ENCODE measurements at regions not wholly inside any gene's neighbourhood (a gene's known extent, or its start where the extent isn't known, plus 50 kb on each side); places are given as distances from the start of the nearest gene placed in this dataset.

- TF ChIP-seq NRF1 (conservative IDR thresholded peaks at IDR 0.05 in 1 of 2, IDR thresholded peaks at IDR 0.05 in 1 of 2) = no peak
- TF ChIP-seq SNAPC5 (CRISPR knock-in tag; IDR thresholded peaks at IDR 0.05) = no peak
- TF ChIP-seq ZNF217 (CRISPR knock-in tag; IDR thresholded peaks at IDR 0.05) = no peak
Observed at GRCh38 chr2:236861944-236862343, 223.7 kb upstream of the COPS8 start (continued).

- in situ Hi-C loops (cut with MboI) = no loop called here
- no peaks in the 10 kb centered on the region for H3K9me3 ChIP-seq (replicated peaks; ENCODE audit: control insufficient read depth, insufficient read depth, low read depth, low read length)
- no peak overlapping the region for H2AFZ ChIP-seq (ENCODE audit: low read depth, low read length)
- no peaks in the 10 kb centered on the region for H3K36me3 ChIP-seq (ENCODE audit: control insufficient read depth, insufficient read depth, low read length)
- no peaks in the 10 kb centered on the region for H3K4me1 ChIP-seq (replicated peaks in 1 of 2; ENCODE audit: control insufficient read depth in 2 of 2, insufficient read depth in 2 of 2, low read length in 2 of 2)
- intact Hi-C loops (cut with micrococcal nuclease) = no loop called here
- ATAC-seq (no peak), FAIRE-seq (no peak), DNase-seq (ENCODE audit: extremely low read depth in 1 of 4, low spot score in 3 of 4) (no peak)
- no peak overlapping the region for H3K4me3 ChIP-seq
- H3K27ac ChIP-seq (ENCODE audit: extremely low read depth, low read depth, low read length) = no peak overlapping the region
- H3K79me2 ChIP-seq (ENCODE audit: control insufficient read depth, insufficient read depth, low read length) = no peaks in the 10 kb centered on the region
- H3K27me3 ChIP-seq (ENCODE audit: control insufficient read depth in 2 of 2, insufficient read depth in 2 of 2, low read length in 2 of 2) = no peaks in the 10 kb centered on the region; a peak in 1 of 5 replicates
- POLR2A ChIA-PET = no interaction called here
- no TSS peak for BruUV-seq (replicated peaks)
- no CpG with 5 or more reads among the region's 2 CpGs for WGBS (ENCODE audit: insufficient coverage, low coverage, missing lambda C conversion rate)
- no peak overlapping the region for H3K4me2 ChIP-seq (ENCODE audit: insufficient read depth, low read length)
- H3K9ac ChIP-seq (ENCODE audit: insufficient read depth in 1 of 2, low read depth in 2 of 2, low read length in 2 of 2) = no peak overlapping the region
- CTCF ChIA-PET (ENCODE audit: low intra/inter-chr PET ratio) = no interaction called here
- no peaks in the 10 kb centered on the region for H3K9me1 ChIP-seq (ENCODE audit: control insufficient read depth, insufficient read depth, low read length)
- H4K20me1 ChIP-seq (replicated peaks; ENCODE audit: control insufficient read depth, insufficient read depth, low read length) = no peaks in the 10 kb centered on the region
- TF ChIP-seq FOXA3 (CRISPR knock-in tag; conservative IDR thresholded peaks at IDR 0.05 in 1 of 2, IDR thresholded peaks at IDR 0.05 in 1 of 2) = no peak
- no peak for TF ChIP-seq ZBTB49 (CRISPR knock-in tag; IDR thresholded peaks at IDR 0.05; ENCODE audit: borderline replicate concordance)
- TF ChIP-seq THAP7 (CRISPR knock-in tag; IDR thresholded peaks at IDR 0.05) = no peak
- no peak for TF ChIP-seq ZBTB8A (IDR thresholded peaks at IDR 0.05; ENCODE audit: partially characterized antibody)
- no peak for TF ChIP-seq E2F3 (CRISPR knock-in tag; IDR thresholded peaks at IDR 0.05)
- TF ChIP-seq SOX6 (IDR thresholded peaks at IDR 0.05) = no peak
- no peak for TF ChIP-seq ZNF696 (CRISPR knock-in tag; conservative IDR thresholded peaks at IDR 0.05)
- no peak for TF ChIP-seq MTA3 (IDR thresholded peaks at IDR 0.05; ENCODE audit: borderline replicate concordance)
- no peak for TF ChIP-seq TFAP4 (CRISPR knock-in tag; IDR thresholded peaks at IDR 0.05; ENCODE audit: borderline replicate concordance)
- TF ChIP-seq HDAC1 (IDR thresholded peaks at IDR 0.05) = no peak
- no peak for TF ChIP-seq TCFL5 (CRISPR knock-in tag; conservative IDR thresholded peaks at IDR 0.05)
- TF ChIP-seq POLR2G (IDR thresholded peaks at IDR 0.05; ENCODE audit: low read depth, low read length) = no peak
- no peak for TF ChIP-seq L3MBTL2 (IDR thresholded peaks at IDR 0.05)
- no peak for TF ChIP-seq ATF6 (CRISPR knock-in tag; IDR thresholded peaks at IDR 0.05)
Observed at GRCh38 chr2:236862526-236862925, 223.2 kb upstream of the COPS8 start.

All from K562 (cell line).